H9 (cell line): ENCODE measurements at regions not wholly inside any gene's neighbourhood (a gene's known extent, or its start where the extent isn't known, plus 50 kb on each side); places are given as distances from the start of the nearest gene placed in this dataset.

Experiments used
- DNase-seq: peaks from one replicate; pipeline ENCODE4 v3.0.0-alpha.2; 2017
- H2AFZ ChIP-seq: one replicate; pipeline ENCODE4 v1.6.1; 2013; ENCODE audit warnings: mild to moderate bottlenecking, low read length, control low read depth, moderate library complexity
- H2AK5ac ChIP-seq: 2 replicates; pipeline ENCODE4 v1.6.1; 2013; ENCODE audit warnings: low read length, control low read depth, mixed read lengths; ENCODE audit not compliant: insufficient read length
- H2BK120ac ChIP-seq: one replicate; pipeline ENCODE4 v1.6.1; 2013; ENCODE audit warnings: low read depth, mild to moderate bottlenecking, low read length, control low read depth, inconsistent platforms; ENCODE audit not compliant: poor library complexity, severe bottlenecking
- H2BK12ac ChIP-seq: 2 replicates; pipeline ENCODE4 v1.6.1; 2013; ENCODE audit warnings: low read length, control low read depth, mixed read lengths, low read depth; ENCODE audit not compliant: insufficient read length
- H2BK15ac ChIP-seq: 2 replicates; pipeline ENCODE4 v1.6.1; 2013; ENCODE audit warnings: low read depth, low read length, control low read depth
- H2BK20ac ChIP-seq: one replicate; pipeline ENCODE4 v1.6.1; 2013; ENCODE audit warnings: low read depth, mild to moderate bottlenecking, low read length, control low read depth, inconsistent platforms; ENCODE audit not compliant: poor library complexity, severe bottlenecking
- H2BK5ac ChIP-seq: 2 replicates; pipeline ENCODE4 v1.6.1; 2013; ENCODE audit warnings: low read length, control low read depth, mixed read lengths; ENCODE audit not compliant: insufficient read length
- H3K14ac ChIP-seq: 2 replicates; pipeline ENCODE4 v1.6.1; 2013; ENCODE audit warnings: low read length, control low read depth; ENCODE audit not compliant: insufficient read depth
- H3K18ac ChIP-seq: 2 replicates; pipeline ENCODE4 v1.6.1; 2013; ENCODE audit warnings: low read depth, mild to moderate bottlenecking, mixed read lengths, low read length, control low read depth; ENCODE audit not compliant: insufficient read length
- H3K23ac ChIP-seq: 2 replicates; pipeline ENCODE4 v1.6.1; 2013; ENCODE audit warnings: low read length, control low read depth, mixed read lengths, low read depth; ENCODE audit not compliant: insufficient read length
- H3K23me2 ChIP-seq: 2 replicates; pipeline ENCODE4 v1.6.1; 2013; ENCODE audit warnings: low read depth, mild to moderate bottlenecking, mixed read lengths, low read length, control low read depth; ENCODE audit not compliant: insufficient read length, poor library complexity, severe bottlenecking
- H3K27ac ChIP-seq: 2 replicates; pipeline ENCODE4 v1.5.1; 2013; ENCODE audit warnings: low read length, control low read depth, mixed read lengths, low read depth; ENCODE audit not compliant: insufficient read length
- H3K27me3 ChIP-seq: 2 replicates; pipeline ENCODE4 v1.6.1; 2013; ENCODE audit warnings: low read length, control low read depth, inconsistent platforms; ENCODE audit not compliant: insufficient read depth
- H3K4ac ChIP-seq: 2 replicates; pipeline ENCODE4 v1.6.1; 2013; ENCODE audit warnings: low read depth, mild to moderate bottlenecking, control low read depth, inconsistent platforms, low read length, moderate library complexity
- H3K4me1 ChIP-seq: 2 replicates; pipeline ENCODE4 v1.6.1; 2013; ENCODE audit warnings: low read length, control low read depth, inconsistent platforms; ENCODE audit not compliant: insufficient read depth
- H3K4me2 ChIP-seq: 2 replicates; pipeline ENCODE4 v1.6.1; 2013; ENCODE audit warnings: low read length, control low read depth, mixed read lengths; ENCODE audit not compliant: insufficient read length, insufficient read depth
- H3K56ac ChIP-seq: 2 replicates; pipeline ENCODE4 v1.6.1; 2013; ENCODE audit warnings: low read depth, mild to moderate bottlenecking, mixed read lengths, low read length, control low read depth; ENCODE audit not compliant: insufficient read length
- H3K79me1 ChIP-seq: 2 replicates; pipeline ENCODE4 v1.6.1; 2013; ENCODE audit warnings: low read depth, mild to moderate bottlenecking, moderate library complexity, low read length, control low read depth, inconsistent platforms; ENCODE audit not compliant: insufficient read depth, poor library complexity, severe bottlenecking
- H3K79me2 ChIP-seq: 2 replicates; pipeline ENCODE4 v1.6.1; 2013; ENCODE audit warnings: low read length, control low read depth, inconsistent platforms; ENCODE audit not compliant: insufficient read depth
- H3K9ac ChIP-seq: 2 replicates; pipeline ENCODE4 v1.6.1; 2013; ENCODE audit warnings: low read length, control low read depth, mixed read lengths; ENCODE audit not compliant: insufficient read length; ENCODE audit errors: extremely low read depth
- H3K9me3 ChIP-seq: one replicate; pipeline ENCODE4 v1.6.1; 2013; ENCODE audit warnings: low read depth, low read length, inconsistent platforms; ENCODE audit not compliant: control insufficient read depth
- H3T11ph ChIP-seq: one replicate; pipeline ENCODE4 v1.6.1; 2013; ENCODE audit warnings: mild to moderate bottlenecking, low read length, control low read depth, inconsistent platforms
- H4K20me1 ChIP-seq: one replicate; pipeline ENCODE4 v1.6.1; 2013; ENCODE audit not compliant: control insufficient read depth, insufficient read length, insufficient read depth
- H4K5ac ChIP-seq: 2 replicates; pipeline ENCODE4 v1.6.1; 2013; ENCODE audit warnings: low read depth, mild to moderate bottlenecking, mixed read lengths, low read length, control low read depth; ENCODE audit not compliant: insufficient read length
- H4K8ac ChIP-seq: replicated peaks from 2 replicates; pipeline ENCODE4 v1.6.1; 2013; ENCODE audit warnings: low read length, control low read depth, mixed read lengths, low read depth; ENCODE audit not compliant: insufficient read length
- H4K91ac ChIP-seq: 2 replicates; pipeline ENCODE4 v1.6.1; 2013; ENCODE audit warnings: low read depth, mild to moderate bottlenecking, moderate library complexity, mixed read lengths, low read length, control low read depth; ENCODE audit not compliant: insufficient read length
- H3K27ac Mint-ChIP-seq, 3 experiments: 2 replicates in 2 of 3; 3 replicates in 1 of 3; pipeline ENCODE4 v1.8.0; 2020 to 2021; ENCODE audit warnings: mixed read lengths in 3 of 3, mild to moderate bottlenecking in 1 of 3, moderate library complexity in 1 of 3
- H3K27me3 Mint-ChIP-seq: 2 replicates; pipeline ENCODE4 v1.8.0; 2021; ENCODE audit warnings: low read depth, mild to moderate bottlenecking, moderate library complexity, mixed read lengths
- H3K36me3 Mint-ChIP-seq, 3 experiments: 2 replicates in 2 of 3; 3 replicates in 1 of 3; pipeline ENCODE4 v1.8.0; 2020 to 2021; ENCODE audit warnings: low read depth in 3 of 3, mixed read lengths in 3 of 3; ENCODE audit not compliant: insufficient read depth in 1 of 3
- H3K4me1 Mint-ChIP-seq, 2 experiments: 2 replicates each; pipeline ENCODE4 v1.8.0; 2020; ENCODE audit warnings: mixed read lengths in 2 of 2
- H3K4me3 Mint-ChIP-seq, 2 experiments: 2 replicates in 1 of 2; 3 replicates in 1 of 2; pipeline ENCODE4 v1.8.0; 2020 to 2021; ENCODE audit warnings: mild to moderate bottlenecking in 2 of 2, mixed read lengths in 2 of 2, moderate library complexity in 1 of 2
- H3K9me3 Mint-ChIP-seq, 2 experiments: 2 replicates in 1 of 2; 3 replicates in 1 of 2; pipeline ENCODE4 v1.8.0; 2020; ENCODE audit warnings: mild to moderate bottlenecking in 2 of 2, mixed read lengths in 2 of 2, moderate library complexity in 1 of 2
- WGBS: extraction: QIAGEN DNeasy Blood & Tissue Kit; methylation state at CpG from one replicate; pipeline ENCODE4 v1.1.7; 2013; ENCODE audit warnings: missing lambda C conversion rate, low lambda C conversion rate, mixed read lengths; ENCODE audit not compliant: insufficient read length; ENCODE audit errors: extremely low coverage; 5-methylcytosine and 5-hydroxymethylcytosine counted together
- TF ChIP-seq, protein P1 (sequence below): fragments of 200-600 bp; sonication (generic); conservative IDR thresholded peaks from 3 replicates; pipeline ENCODE4 v1.8.0; 2021; ENCODE audit warnings: antibody characterized with exemption, mild to moderate bottlenecking

DNA sequence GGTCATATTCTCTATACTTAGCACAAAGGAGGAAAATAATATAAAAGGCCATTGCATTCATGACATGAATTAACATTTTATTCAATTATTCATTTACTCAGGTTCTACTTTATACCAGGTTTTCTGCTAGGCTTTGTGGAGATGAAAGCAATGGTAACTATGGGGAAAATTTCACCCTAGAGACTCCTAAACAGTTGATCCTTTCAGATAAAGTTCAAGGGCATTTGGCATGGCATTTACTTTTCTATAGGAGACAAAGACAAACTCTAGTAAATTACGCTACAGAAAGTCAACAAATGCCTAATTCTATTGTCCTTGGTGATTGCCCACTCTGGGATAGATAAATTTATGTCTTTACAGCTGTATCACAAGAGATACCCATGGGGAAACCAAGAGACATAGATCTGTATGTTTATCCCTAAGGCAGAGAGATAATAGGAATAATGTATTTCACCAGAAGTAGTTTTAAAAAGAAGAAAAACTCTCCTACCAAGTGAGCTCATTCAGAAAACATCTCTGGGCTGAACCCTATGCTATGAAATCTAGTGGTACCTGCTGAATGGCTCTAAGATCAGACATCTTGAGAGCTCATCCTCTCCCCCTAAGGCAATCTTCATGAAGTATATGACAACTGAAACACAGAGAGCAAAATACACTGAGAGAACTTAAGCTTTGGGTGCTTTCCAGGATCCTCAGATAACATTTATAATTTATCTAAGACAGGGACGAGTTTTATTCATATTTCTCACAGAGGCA lies 316.7 kb downstream of the ANTXR2 start:
- no peaks in the 10 kb centered on the region; a peak in 1 of 7 replicates for H3K36me3 Mint-ChIP-seq
- Histone ChIP-seq H3K27ac (no peak overlapping the region), H4K8ac (no peak overlapping the region), H3K23me2 (no peaks in the 10 kb centered on the region), H3K23ac (no peak overlapping the region), H2BK20ac (no peak overlapping the region), H4K20me1 (no peaks in the 10 kb centered on the region), H2BK12ac (no peak overlapping the region), H3K27me3 (no peaks in the 10 kb centered on the region), H4K91ac (no peak overlapping the region), H2AFZ (no peak overlapping the region), H3K79me1 (no peaks in the 10 kb centered on the region), H3K4me2 (no peak overlapping the region), H2BK15ac (no peak overlapping the region), H2BK5ac (no peak overlapping the region), H3K4me1 (no peaks in the 10 kb centered on the region), H2AK5ac (no peak overlapping the region), H4K5ac (no peak overlapping the region), H3K9ac (no peak overlapping the region), H3K9me3 (no peaks in the 10 kb centered on the region), H3K56ac (no peak overlapping the region), H3K18ac (no peak overlapping the region), H3K14ac (no peak overlapping the region), H2BK120ac (no peak overlapping the region), H3T11ph (no peak overlapping the region), H3K79me2 (no peaks in the 10 kb centered on the region), H3K4ac (no peak overlapping the region)
- no peak for DNase-seq
- no peaks in the 10 kb centered on the region for H3K4me1 Mint-ChIP-seq
- no peak overlapping the region for H3K4me3 Mint-ChIP-seq
- WGBS = no CpG with 5 or more reads among the region's 2 CpGs
- TF ChIP-seq, protein P1, sequence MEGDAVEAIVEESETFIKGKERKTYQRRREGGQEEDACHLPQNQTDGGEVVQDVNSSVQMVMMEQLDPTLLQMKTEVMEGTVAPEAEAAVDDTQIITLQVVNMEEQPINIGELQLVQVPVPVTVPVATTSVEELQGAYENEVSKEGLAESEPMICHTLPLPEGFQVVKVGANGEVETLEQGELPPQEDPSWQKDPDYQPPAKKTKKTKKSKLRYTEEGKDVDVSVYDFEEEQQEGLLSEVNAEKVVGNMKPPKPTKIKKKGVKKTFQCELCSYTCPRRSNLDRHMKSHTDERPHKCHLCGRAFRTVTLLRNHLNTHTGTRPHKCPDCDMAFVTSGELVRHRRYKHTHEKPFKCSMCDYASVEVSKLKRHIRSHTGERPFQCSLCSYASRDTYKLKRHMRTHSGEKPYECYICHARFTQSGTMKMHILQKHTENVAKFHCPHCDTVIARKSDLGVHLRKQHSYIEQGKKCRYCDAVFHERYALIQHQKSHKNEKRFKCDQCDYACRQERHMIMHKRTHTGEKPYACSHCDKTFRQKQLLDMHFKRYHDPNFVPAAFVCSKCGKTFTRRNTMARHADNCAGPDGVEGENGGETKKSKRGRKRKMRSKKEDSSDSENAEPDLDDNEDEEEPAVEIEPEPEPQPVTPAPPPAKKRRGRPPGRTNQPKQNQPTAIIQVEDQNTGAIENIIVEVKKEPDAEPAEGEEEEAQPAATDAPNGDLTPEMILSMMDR = no peak
- H3K9me3 Mint-ChIP-seq = peaks cover 0 to under 1% of the 10 kb centered on the region in 2 experiments; a peak in 1 of 5 replicates
- no peaks in the 10 kb centered on the region for H3K27me3 Mint-ChIP-seq
- no peak overlapping the region for H3K27ac Mint-ChIP-seq
